ENCODE measurements at regions not wholly inside any gene's neighbourhood (a gene's known extent, or its start where the extent isn't known, plus 50 kb on each side); places are given as distances from the start of the nearest gene placed in this dataset.
"Not testable (repeated sequence)": the region's sequence is repeated elsewhere in the genome, so short reads cannot be mapped to it uniquely, and the experiment has no call there.

DNA sequence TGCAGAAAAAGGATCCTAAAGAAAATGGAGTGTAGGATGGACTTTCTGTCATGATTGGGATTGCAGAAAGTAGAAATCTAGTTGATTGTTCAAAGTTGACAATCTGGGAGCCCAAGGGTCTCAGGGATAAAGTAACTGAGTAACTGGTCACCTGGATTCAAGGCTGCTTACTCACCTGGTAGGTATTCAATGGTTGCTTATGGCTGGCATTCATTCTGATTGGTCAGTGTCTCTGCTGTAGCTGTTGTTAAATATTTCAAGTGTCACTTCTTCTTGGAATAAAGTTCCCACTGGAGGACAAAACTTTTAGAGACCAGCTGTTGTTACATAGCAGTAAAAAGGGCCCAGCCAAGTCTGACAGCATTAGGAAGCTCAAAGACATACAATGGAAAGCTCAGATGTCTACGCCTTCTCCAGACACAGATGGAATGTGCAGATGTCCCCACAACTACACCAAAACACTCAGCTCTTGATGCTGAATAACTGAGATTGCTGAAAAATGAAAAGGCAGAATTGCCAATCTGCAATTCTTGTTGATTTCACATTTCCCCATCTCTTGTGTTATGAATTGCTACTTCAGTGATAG is 106.9 kb downstream of the ZNF467 start:
- H3K27me3 ChIP-seq (ENCODE audit: control insufficient read depth, insufficient read depth, low read length) = peaks cover 2% of the 10 kb centered on the region
- DNase-seq (ENCODE audit: low read depth) = no peak
- TF ChIP-seq, protein P1, sequence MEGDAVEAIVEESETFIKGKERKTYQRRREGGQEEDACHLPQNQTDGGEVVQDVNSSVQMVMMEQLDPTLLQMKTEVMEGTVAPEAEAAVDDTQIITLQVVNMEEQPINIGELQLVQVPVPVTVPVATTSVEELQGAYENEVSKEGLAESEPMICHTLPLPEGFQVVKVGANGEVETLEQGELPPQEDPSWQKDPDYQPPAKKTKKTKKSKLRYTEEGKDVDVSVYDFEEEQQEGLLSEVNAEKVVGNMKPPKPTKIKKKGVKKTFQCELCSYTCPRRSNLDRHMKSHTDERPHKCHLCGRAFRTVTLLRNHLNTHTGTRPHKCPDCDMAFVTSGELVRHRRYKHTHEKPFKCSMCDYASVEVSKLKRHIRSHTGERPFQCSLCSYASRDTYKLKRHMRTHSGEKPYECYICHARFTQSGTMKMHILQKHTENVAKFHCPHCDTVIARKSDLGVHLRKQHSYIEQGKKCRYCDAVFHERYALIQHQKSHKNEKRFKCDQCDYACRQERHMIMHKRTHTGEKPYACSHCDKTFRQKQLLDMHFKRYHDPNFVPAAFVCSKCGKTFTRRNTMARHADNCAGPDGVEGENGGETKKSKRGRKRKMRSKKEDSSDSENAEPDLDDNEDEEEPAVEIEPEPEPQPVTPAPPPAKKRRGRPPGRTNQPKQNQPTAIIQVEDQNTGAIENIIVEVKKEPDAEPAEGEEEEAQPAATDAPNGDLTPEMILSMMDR (IDR thresholded peaks at IDR 0.05; ENCODE audit: insufficient read depth, low read length, poor library complexity, severe bottlenecking) = no peak
- no peak overlapping the region for H3K4me3 ChIP-seq (ENCODE audit: low read depth, low read length)
- no peaks in the 10 kb centered on the region for H3K36me3 ChIP-seq (ENCODE audit: control insufficient read depth, insufficient read depth, low read length)

DNA sequence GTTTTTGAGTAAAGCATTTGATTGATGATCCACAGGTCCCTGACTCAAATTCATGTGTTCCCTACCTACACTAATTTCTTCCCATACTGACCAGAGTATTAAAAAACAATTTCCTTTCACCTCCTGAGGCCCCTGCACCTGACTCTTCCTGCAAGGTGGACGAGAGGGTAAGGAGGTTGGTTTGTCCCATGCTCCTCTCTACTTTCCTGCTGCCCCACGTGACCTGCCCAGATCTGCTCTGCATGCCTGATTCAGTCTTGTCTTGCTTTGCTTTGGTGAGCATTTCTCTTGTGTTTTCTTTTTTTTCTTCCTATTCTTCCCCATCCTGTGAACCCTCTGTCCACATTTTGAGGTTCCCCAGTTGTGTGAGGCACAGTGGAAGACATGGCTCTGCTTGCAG is 107.8 kb downstream of the ZNF467 start:
- H3K36me3 ChIP-seq (ENCODE audit: control insufficient read depth, insufficient read depth, low read length); H3K27me3 ChIP-seq (ENCODE audit: control insufficient read depth, insufficient read depth, low read length); H3K4me3 ChIP-seq (ENCODE audit: low read depth, low read length); DNase-seq (ENCODE audit: low read depth): not testable (repeated sequence)

DNA sequence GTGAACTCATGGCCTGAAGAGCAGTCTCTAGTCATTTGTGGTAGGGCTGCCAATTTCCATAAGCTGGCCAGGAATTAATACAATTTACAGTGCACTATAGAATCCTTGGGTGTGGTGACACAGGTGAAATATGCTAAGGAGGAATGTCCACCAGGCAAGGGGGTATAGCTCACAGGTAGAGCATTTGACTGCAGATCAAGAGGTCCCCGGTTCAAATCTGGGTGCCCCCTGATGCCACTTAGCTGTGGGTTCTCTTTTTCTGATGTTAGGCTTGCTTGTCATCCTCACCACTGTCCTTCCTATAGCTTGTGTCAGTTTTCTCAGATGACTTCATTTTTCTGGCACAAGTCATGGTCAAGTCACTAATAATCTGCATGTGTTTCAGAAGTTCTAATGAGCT is 108.7 kb downstream of the ZNF467 start:
- TF ChIP-seq, protein P1 (IDR thresholded peaks at IDR 0.05; ENCODE audit: insufficient read depth, low read length, poor library complexity, severe bottlenecking) = no peak
- no peak overlapping the region for H3K4me3 ChIP-seq (ENCODE audit: low read depth, low read length)
- no peaks in the 10 kb centered on the region for H3K36me3 ChIP-seq (ENCODE audit: control insufficient read depth, insufficient read depth, low read length)
- no peak for DNase-seq (ENCODE audit: low read depth)
- peaks cover 2% of the 10 kb centered on the region for H3K27me3 ChIP-seq (ENCODE audit: control insufficient read depth, insufficient read depth, low read length)

DNA sequence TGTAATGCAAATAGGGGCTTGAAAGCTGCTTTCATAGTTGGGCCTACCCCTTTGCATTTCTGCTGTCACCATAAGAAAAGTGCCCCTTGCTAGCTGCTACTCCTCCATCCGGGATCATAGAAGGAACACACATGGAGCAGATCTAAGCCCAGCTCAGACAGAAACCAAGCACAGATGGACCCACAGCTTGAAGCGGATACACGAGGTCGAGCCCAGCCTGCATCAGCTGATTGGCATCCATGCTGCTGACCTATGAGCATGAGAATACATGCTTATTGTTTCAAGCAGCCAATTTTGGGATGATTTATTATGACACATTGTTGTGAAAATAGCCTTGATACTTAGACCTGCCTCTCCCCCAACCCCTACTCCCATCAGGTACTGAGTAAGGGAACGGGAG is 109.2 kb downstream of the ZNF467 start:
- no peak for DNase-seq (ENCODE audit: low read depth)
- H3K4me3 ChIP-seq (ENCODE audit: low read depth, low read length) = no peak overlapping the region
- no peaks in the 10 kb centered on the region for H3K36me3 ChIP-seq (ENCODE audit: control insufficient read depth, insufficient read depth, low read length)
- H3K27me3 ChIP-seq (ENCODE audit: control insufficient read depth, insufficient read depth, low read length) = peaks cover 2% of the 10 kb centered on the region
- TF ChIP-seq, protein P1 (IDR thresholded peaks at IDR 0.05; ENCODE audit: insufficient read depth, low read length, poor library complexity, severe bottlenecking) = no peak

DNA sequence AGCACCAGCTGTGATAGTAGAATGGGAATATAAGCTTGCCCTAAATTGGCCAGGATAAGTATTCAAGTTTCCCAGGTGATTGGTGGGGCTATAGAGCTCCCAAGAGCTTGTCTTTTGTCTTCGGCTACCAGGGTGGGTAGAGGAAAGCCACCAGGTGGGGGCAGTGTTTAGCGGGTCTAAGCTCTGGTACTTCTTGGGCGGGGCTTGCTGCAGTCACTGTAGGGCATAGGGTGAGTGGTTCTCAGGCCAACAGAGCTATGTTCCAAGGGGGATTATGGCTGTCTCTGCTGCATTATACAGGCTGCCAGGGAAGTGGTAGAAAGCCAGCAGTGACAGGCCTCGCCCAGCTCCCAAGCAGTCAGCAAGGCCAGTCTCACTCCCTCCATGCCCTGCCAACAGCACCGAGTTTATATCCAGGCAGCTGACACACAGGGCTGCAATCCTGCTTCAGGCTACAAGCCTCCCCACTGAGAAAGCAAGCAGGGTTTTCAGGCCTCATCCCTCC is 110.7 kb downstream of the ZNF467 start:
- TF ChIP-seq, protein P1 (IDR thresholded peaks at IDR 0.05; ENCODE audit: insufficient read depth, low read length, poor library complexity, severe bottlenecking) = peak; percentile 53
- no peak overlapping the region for H3K4me3 ChIP-seq (ENCODE audit: low read depth, low read length)
- peaks cover 2% of the 10 kb centered on the region for H3K27me3 ChIP-seq (ENCODE audit: control insufficient read depth, insufficient read depth, low read length)
- DNase-seq (ENCODE audit: low read depth) = no peak
- H3K36me3 ChIP-seq (ENCODE audit: control insufficient read depth, insufficient read depth, low read length) = no peaks in the 10 kb centered on the region

DNA sequence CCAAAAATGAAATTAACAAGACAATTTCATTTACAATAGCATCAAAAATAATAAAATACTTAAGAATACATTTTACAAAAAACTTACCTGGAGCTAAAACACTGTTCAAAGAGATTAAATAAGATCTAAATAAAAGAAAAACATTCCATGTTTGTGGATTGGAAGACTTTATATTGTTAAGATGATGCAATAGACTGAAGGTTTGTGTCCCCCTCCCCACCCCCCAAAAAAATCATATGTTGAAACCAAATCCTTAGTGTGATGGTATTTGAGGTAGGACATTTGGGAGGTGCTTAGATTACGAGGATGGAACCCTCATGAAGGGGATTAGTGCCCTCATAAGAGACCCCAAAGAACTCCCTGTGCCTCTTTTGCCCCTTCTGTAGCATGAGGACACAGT is 117.6 kb downstream of the ZNF467 start:
- TF ChIP-seq, protein P1 (IDR thresholded peaks at IDR 0.05; ENCODE audit: insufficient read depth, low read length, poor library complexity, severe bottlenecking) = no peak
- no peak overlapping the region for H3K4me3 ChIP-seq (ENCODE audit: low read depth, low read length)
- no peaks in the 10 kb centered on the region for H3K36me3 ChIP-seq (ENCODE audit: control insufficient read depth, insufficient read depth, low read length)
- H3K27me3 ChIP-seq (ENCODE audit: control insufficient read depth, insufficient read depth, low read length) = no peaks in the 10 kb centered on the region
- DNase-seq (ENCODE audit: low read depth) = no peak
